GM18907 (cell line): ENCODE measurements at regions not wholly inside any gene's neighbourhood (a gene's known extent, or its start where the extent isn't known, plus 50 kb on each side); places are given as distances from the start of the nearest gene placed in this dataset.

Experiments used
- ATAC-seq: cut with Tn5 transposase; IDR thresholded peaks from one replicate; pipeline ENCODE4 v1.9.1; 2021; ENCODE audit warnings: mild to moderate bottlenecking, moderate library complexity; ENCODE audit not compliant: unreplicated experiment

DNA sequence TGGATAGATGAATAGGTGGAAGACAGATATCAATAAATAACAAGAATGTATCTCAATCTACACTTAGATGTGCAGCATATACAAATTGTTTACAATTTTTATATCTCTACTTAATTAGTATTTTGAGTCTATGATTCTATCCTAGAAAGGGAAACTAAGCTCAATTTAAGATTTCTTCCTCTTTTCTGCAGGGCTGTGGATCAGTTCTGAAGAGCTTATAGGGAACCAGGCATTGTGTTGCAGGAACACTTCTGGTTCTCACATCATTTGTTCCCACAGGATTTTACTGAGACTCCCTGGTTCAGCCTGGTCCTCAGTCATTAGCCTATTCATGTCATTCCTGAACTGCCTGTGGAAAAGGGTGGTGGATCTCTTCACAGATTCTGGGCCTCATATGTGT, 105.8 kb downstream of the TNFSF18 start:
- no peak for ATAC-seq

- no peak for ATAC-seq
Observed at GRCh38 chr1:172946814-172947507, 103.8 kb downstream of the TNFSF18 start.

- ATAC-seq: no peak
Observed at GRCh38 chr1:172948457-172948856, 102.3 kb downstream of the TNFSF18 start.

DNA sequence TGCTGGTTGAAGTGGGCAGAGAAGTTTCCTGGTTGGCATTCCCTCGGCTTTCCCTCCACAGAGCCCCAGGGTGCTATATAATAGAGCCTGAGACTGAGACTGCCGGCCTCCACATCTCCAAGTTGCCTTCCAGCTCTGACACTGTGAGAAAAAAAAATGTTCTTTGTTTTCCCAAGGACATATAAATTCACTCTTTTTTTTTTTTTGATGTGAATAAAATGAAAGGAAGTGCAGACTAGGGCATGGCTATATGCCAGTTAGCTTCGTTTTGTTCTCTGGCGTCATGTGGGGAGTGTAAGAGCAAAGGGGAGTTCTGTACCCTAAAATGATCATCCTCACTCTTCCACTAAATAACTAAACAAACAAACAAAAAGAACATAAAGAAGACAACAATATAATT, 101.6 kb downstream of the TNFSF18 start:
- no peak for ATAC-seq

DNA sequence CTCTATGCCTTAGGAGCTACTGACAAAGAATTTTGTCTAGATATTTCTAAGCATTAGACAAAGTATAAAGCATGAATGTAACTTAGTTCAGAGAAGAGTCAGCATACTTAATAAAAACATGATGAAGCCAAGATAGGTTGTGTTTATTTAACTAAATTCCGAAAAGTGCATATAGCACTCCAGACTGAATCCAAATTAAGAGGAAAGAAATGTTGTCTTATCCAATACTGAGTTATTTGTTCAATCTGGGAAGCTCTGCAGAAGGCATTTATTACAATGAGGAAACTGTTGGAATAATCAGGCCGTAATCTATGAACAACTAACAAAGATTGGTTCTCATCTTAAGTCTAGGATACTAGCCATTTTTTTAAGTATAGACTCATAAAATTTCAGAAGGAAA, 100.2 kb downstream of the TNFSF18 start:
- ATAC-seq: no peak

GRCh38 chr1:172951730-172952365, 98.9 kb downstream of the TNFSF18 start:
- no peak for ATAC-seq

- no peak for ATAC-seq
Observed at GRCh38 chr1:172952516-172952915, 98.2 kb downstream of the TNFSF18 start.

DNA sequence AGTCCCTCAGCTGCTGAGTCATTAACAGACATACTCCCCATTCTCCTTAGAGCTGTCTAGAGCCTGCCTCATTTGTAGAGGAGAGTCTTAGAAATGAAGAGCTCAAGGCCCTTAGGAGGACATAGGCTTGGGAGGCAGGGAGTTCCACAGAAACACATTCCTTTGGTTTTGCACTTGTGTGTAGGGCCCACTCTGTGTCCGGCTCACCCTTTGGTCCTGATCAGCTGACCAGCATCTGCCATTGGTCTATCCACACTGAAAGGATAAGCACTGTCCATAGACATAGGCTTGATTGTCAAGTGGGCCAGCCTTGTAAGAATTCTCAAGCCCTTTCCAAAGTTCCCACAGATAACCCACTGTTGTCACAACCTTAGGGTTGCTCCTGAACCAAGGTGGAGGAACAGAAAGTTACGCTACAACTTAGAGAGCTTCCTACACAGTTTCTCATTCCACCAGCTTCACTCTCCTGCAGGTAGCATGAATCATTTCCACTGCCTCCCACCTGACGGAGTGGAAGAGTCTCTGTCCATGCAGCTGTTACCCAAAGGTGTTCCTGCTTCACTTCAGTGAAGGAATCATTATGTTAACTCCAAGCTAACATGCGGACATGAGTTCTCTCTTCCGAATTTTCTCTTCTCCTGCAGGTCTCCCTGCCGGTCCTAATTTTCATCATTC, 96.1 kb downstream of the TNFSF18 start:
- no peak for ATAC-seq

- ATAC-seq: no peak
Observed at GRCh38 chr1:172955161-172955815, 95.5 kb downstream of the TNFSF18 start.

GRCh38 chr1:172956871-172957270, 93.9 kb downstream of the TNFSF18 start:
- no peak for ATAC-seq

GRCh38 chr1:172957491-172957890, 93.2 kb downstream of the TNFSF18 start:
- ATAC-seq: no peak

DNA sequence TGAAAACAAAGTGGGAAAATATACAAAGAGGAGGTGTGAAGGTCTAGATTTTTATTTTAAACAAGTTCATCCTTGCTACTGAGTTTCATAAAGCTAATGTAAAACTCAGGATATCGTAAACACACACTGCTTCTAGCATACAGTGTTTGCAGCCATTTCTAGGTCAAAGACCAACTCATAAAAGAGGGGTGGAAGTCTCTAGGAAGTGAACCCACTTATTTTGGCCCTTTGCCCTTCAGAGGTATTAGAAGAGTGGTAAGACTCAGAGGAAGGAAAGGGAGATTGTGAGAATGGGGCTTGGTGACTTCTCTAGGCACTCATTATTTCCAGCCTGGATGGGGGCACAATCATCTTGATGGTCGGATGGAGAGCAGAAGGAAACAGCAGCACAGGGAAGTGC, 91.2 kb downstream of the TNFSF18 start:
- no peak for ATAC-seq

GRCh38 chr1:172960019-172960418, 90.7 kb downstream of the TNFSF18 start:
- no peak for ATAC-seq

DNA sequence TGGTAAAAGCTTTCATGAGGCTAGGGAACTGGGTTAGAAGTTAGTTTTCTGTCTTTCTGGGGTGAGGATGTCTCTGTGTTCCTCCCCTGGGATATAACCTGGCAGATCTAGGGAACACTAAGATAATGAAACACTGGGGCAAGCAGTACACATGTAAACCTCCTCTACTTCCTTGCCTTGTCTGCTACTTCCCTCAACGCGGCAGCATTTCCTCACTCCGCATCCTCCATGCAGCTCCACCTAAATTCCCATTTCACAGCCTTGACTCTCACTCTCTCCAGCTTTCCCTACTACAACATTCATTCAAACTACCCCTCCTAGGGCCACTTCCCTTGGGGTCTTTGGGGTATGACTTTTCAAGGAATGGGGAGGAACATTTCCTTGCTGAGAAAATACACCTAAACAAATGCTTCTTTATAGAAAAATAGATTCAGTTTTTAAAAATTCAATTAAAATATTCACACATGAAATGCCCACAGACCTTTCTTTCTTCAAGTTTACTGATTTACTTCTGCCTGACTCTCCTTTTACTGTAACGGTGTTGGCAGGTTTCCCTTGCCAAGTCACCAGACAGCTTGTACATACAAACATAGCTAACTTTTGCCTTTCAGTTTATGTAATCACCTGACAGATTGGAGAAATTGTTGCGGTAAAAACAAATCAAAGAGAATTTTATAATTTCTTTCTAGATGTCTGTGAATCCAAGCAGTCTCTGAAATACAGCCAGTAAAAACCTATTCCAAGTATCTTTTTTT, 90.1 kb downstream of the TNFSF18 start:
- no peak for ATAC-seq

DNA sequence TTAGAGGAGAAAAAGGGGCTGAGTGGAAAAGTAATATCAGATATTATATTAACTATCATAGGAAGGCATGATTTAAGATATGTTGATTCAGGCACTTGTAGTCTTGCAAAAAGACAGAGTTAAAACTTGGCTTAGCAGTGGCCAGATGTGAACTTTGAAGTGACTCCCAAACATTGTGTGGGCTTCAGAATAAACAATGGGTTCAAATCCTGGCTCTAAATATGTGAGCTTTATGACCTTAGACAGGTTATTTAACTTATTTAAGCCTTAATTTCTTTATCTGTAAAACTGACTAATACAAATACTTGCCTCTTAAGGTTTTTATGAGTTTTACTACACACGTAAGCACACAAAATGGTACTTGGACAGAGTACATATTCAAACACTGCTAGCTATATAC, 85.9 kb downstream of the TNFSF18 start:
- no peak for ATAC-seq

DNA sequence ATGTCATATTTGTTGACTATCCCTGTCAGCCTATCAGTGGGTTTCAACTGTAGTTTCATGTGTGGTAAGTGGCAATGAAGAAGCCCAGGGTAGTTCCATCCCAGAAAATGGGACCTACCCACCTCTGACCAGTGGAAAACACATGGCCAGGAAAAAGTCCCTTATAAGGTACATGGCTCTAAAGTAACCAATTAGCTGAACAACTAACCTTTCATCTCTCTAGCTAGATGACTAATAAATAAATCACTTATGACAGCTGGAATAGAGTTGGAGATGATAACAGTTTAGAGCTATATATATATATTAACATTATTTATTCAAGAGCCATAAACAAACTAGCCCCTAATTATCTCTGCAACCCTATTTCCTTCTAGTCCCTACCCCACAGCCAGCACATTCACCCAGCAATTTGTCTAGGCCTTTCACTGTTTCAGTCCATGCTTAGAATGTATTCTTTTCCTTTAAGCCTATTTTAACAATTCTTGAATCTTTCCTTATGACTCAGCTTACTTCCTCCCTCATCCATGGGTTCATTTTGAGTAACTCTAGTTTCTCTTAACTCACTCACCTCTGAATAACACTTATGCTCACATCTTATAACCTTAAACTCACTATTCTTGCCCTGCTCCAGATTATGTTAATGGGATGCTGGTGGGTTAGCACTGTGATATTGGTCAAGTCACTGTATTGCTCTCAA, 83.7 kb downstream of the TNFSF18 start:
- ATAC-seq: no peak

- no peak for ATAC-seq
Observed at GRCh38 chr1:172967936-172968335, 82.8 kb downstream of the TNFSF18 start.

- ATAC-seq: no peak
Observed at GRCh38 chr1:172969611-172970010, 81.1 kb downstream of the TNFSF18 start.

GRCh38 chr1:172970186-172970585, 80.6 kb downstream of the TNFSF18 start:
- ATAC-seq: no peak

- ATAC-seq: no peak
Observed at GRCh38 chr1:172971241-172971640, 79.5 kb downstream of the TNFSF18 start.
